SK-N-SH (cell line): ENCODE measurements at regions not wholly inside any gene's neighbourhood (a gene's known extent, or its start where the extent isn't known, plus 50 kb on each side); places are given as distances from the start of the nearest gene placed in this dataset.

Experiments
- CTCF ChIP-seq: fragments of 200-600 bp; sonication (generic); IDR thresholded peaks from 2 replicates; pipeline ENCODE4 v1.6.1; 2017; ENCODE audit warnings: antibody characterized with exemption, mild to moderate bottlenecking, moderate library complexity
- EP300 ChIP-seq, 2 experiments: IDR thresholded peaks; 2 replicates each; pipeline versions ENCODE4 v1.4.0 to v1.6.1; 2012; ENCODE audit warnings: borderline replicate concordance in 1 of 2, low read depth in 1 of 2, low read length in 1 of 2
- IRF3 ChIP-seq: fragments of 150-350 bp; IDR thresholded peaks from 2 replicates; pipeline ENCODE4 v1.6.1; 2016; ENCODE audit warnings: mild to moderate bottlenecking, low read depth, low read length
- JUND ChIP-seq: IDR thresholded peaks from 2 replicates; pipeline ENCODE4 v1.4.0; 2012
- MAX ChIP-seq: IDR thresholded peaks from 2 replicates; pipeline ENCODE4 v1.4.0; 2012; ENCODE audit warnings: low read depth
- MXI1 ChIP-seq: IDR thresholded peaks from 2 replicates; pipeline ENCODE4 v1.6.1; 2012; ENCODE audit warnings: mild to moderate bottlenecking, low read depth, low read length, improper control_type of control experiment
- POLR2AphosphoS5 ChIP-seq: IDR thresholded peaks from 2 replicates; pipeline ENCODE4 v1.6.1; 2012; ENCODE audit warnings: low read depth, low read length
- REST ChIP-seq: IDR thresholded peaks from 2 replicates; pipeline ENCODE4 v1.6.1; 2012; ENCODE audit warnings: mild to moderate bottlenecking, low read depth, low read length, moderate library complexity
- RFX5 ChIP-seq: IDR thresholded peaks from 2 replicates; pipeline ENCODE4 v1.6.1; 2012; ENCODE audit warnings: mild to moderate bottlenecking, improper control_type of control experiment, low read length
- TAF1 ChIP-seq: IDR thresholded peaks from 2 replicates; pipeline ENCODE4 v1.6.1; 2012; ENCODE audit warnings: low read depth, mild to moderate bottlenecking, low read length, moderate library complexity, borderline replicate concordance
- TCF12 ChIP-seq: IDR thresholded peaks from 2 replicates; pipeline ENCODE4 v1.4.0; 2012

- TF ChIP-seq CTCF (no peak), TCF12 (no peak), JUND (no peak), POLR2AphosphoS5 (no peak), MXI1 (no peak), RFX5 (no peak), TAF1 (no peak), EP300 (IDR thresholded peaks at IDR 0.05; ENCODE audit: borderline replicate concordance in 1 of 2, low read depth in 1 of 2, low read length in 1 of 2) (no peak), REST (no peak), IRF3 (no peak), MAX (no peak)
These were observed 378.6 kb downstream of the ICE1 start for GRCh38 chr5:5800801-5801761.
